Sigmoid colon (tissue), 4 donors: ENCODE measurements at regions not wholly inside any gene's neighbourhood (a gene's known extent, or its start where the extent isn't known, plus 50 kb on each side); places are given as distances from the start of the nearest gene placed in this dataset.

Source experiments
- CTCF ChIP-seq, 4 experiments: fragments of 450-650 bp in 3 of 4; fragments of 200-600 bp in 1 of 4; IDR thresholded peaks; one replicate each; pipeline ENCODE4 v1.5.1; 2016 to 2019; ENCODE audit warnings: antibody characterized with exemption in 4 of 4, mild to moderate bottlenecking in 3 of 4, moderate library complexity in 2 of 4
- EP300 ChIP-seq, 4 donors: sonication (generic); formaldehyde crosslinking; IDR thresholded peaks; one replicate each; pipeline ENCODE4 v1.6.1; 2017; ENCODE audit warnings: antibody characterized with exemption in 4 of 4
- POLR2A ChIP-seq, 2 donors: fragments of 450-650 bp; IDR thresholded peaks; one replicate each; pipeline ENCODE4 v1.6.1; 2016; ENCODE audit warnings: antibody characterized with exemption in 2 of 2, mild to moderate bottlenecking in 2 of 2, moderate library complexity in 2 of 2
- POLR2AphosphoS5 ChIP-seq, 4 donors: sonication (generic); formaldehyde crosslinking; IDR thresholded peaks; one replicate each; pipeline ENCODE4 v1.6.1; 2017; ENCODE audit warnings: antibody characterized with exemption in 4 of 4

GRCh38 chr6:67102743-67103142 lies 1395.7 kb upstream of the EYS start:
- TF ChIP-seq POLR2AphosphoS5 (IDR thresholded peaks at IDR 0.05) (no peak), POLR2A (IDR thresholded peaks at IDR 0.05) (no peak), EP300 (IDR thresholded peaks at IDR 0.05) (no peak), CTCF (IDR thresholded peaks at IDR 0.05) (no peak)
